Liver (tissue), 3 donors: ENCODE measurements at regions not wholly inside any gene's neighbourhood (a gene's known extent, or its start where the extent isn't known, plus 50 kb on each side); places are given as distances from the start of the nearest gene placed in this dataset.

Experiments
- FOXA2 ChIP-seq: IDR thresholded peaks from 2 replicates; pipeline ENCODE4 v1.6.1; 2016; ENCODE audit warnings: antibody characterized with exemption
- GABPA ChIP-seq, 2 donors: IDR thresholded peaks in 1 of 2; conservative IDR thresholded peaks in 1 of 2; 2 replicates each; pipeline ENCODE4 v1.6.1; 2016; ENCODE audit warnings: antibody characterized with exemption in 2 of 2, mild to moderate bottlenecking in 1 of 2, moderate library complexity in 1 of 2
- HNF4A ChIP-seq, 2 donors: conservative IDR thresholded peaks; 2 replicates each; pipeline ENCODE4 v1.6.1; 2016; ENCODE audit warnings: antibody characterized with exemption in 2 of 2, mild to moderate bottlenecking in 2 of 2
- HNF4G ChIP-seq: IDR thresholded peaks from 2 replicates; pipeline ENCODE4 v1.6.1; 2016; ENCODE audit warnings: antibody characterized with exemption
- JUND ChIP-seq, 2 donors: IDR thresholded peaks; 2 replicates each; pipeline ENCODE4 v1.6.1; 2016; ENCODE audit warnings: antibody characterized with exemption in 2 of 2
- NR2F2 ChIP-seq: IDR thresholded peaks from 2 replicates; pipeline ENCODE4 v1.6.1; 2016; ENCODE audit warnings: antibody characterized with exemption
- RAD21 ChIP-seq, 2 donors: IDR thresholded peaks; 2 replicates each; pipeline ENCODE4 v1.6.1; 2016; ENCODE audit warnings: antibody characterized with exemption in 2 of 2, mild to moderate bottlenecking in 2 of 2
- SP1 ChIP-seq: IDR thresholded peaks from 2 replicates; pipeline ENCODE4 v1.6.1; 2018; ENCODE audit warnings: antibody characterized with exemption, mild to moderate bottlenecking
- TAF1 ChIP-seq: conservative IDR thresholded peaks from 2 replicates; pipeline ENCODE4 v1.6.1; 2016; ENCODE audit warnings: antibody characterized with exemption, mild to moderate bottlenecking
- YY1 ChIP-seq: IDR thresholded peaks from 2 replicates; pipeline ENCODE4 v1.6.1; 2016; ENCODE audit warnings: antibody characterized with exemption, mild to moderate bottlenecking
- TF ChIP-seq, protein P1 (sequence below): fragments of 150-350 bp; IDR thresholded peaks from 2 replicates; pipeline ENCODE4 v1.5.1; 2017; ENCODE audit warnings: improper control_type of control experiment, low read depth, low read length; ENCODE audit not compliant: missing input control
- TF ChIP-seq, protein P2 (sequence below): IDR thresholded peaks from 2 replicates; pipeline ENCODE4 v1.6.1; 2016; ENCODE audit warnings: antibody characterized with exemption, mild to moderate bottlenecking
- TF ChIP-seq, protein P3 (sequence below): IDR thresholded peaks from 2 replicates; pipeline ENCODE4 v1.6.1; 2016; ENCODE audit warnings: antibody characterized with exemption
- donor health status: healthy.
- donor health status: healthy.

DNA sequence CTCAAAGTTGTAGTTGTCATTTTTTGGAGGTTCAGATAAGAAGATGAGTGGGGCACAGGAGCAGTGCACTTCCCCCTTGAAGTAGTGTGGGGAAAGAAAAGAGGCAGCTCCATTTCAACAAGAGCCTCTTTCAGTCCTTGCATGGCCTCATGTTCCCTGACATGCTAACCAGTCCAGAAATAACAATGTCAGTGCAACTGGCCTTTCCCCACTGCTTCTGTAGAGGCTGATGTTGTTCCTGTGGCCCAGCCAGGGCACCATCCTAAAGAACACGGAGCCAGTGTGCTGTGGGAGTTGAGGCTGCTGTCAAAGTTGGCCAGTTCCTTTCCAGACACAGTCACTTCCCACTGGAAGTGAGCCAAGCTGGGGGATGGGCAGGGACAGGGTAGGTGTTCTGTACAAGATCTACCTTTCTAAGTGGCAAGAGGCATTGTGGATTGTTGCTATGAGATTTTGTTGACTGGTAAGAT, 77.7 kb upstream of the SLC38A2 start:
- TF ChIP-seq, protein P1, sequence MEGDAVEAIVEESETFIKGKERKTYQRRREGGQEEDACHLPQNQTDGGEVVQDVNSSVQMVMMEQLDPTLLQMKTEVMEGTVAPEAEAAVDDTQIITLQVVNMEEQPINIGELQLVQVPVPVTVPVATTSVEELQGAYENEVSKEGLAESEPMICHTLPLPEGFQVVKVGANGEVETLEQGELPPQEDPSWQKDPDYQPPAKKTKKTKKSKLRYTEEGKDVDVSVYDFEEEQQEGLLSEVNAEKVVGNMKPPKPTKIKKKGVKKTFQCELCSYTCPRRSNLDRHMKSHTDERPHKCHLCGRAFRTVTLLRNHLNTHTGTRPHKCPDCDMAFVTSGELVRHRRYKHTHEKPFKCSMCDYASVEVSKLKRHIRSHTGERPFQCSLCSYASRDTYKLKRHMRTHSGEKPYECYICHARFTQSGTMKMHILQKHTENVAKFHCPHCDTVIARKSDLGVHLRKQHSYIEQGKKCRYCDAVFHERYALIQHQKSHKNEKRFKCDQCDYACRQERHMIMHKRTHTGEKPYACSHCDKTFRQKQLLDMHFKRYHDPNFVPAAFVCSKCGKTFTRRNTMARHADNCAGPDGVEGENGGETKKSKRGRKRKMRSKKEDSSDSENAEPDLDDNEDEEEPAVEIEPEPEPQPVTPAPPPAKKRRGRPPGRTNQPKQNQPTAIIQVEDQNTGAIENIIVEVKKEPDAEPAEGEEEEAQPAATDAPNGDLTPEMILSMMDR: no peak
- TF ChIP-seq YY1 (no peak), FOXA2 (no peak), TAF1 (no peak), GABPA (IDR thresholded peaks at IDR 0.05 in 1 of 2, conservative IDR thresholded peaks at IDR 0.05 in 1 of 2) (no peak), HNF4A (conservative IDR thresholded peaks at IDR 0.05) (no peak), RAD21 (IDR thresholded peaks at IDR 0.05) (peak in 1 of 2 donors; percentile 29), SP1 (no peak), JUND (IDR thresholded peaks at IDR 0.05) (no peak), NR2F2 (no peak), HNF4G (no peak)
- TF ChIP-seq, protein P2, sequence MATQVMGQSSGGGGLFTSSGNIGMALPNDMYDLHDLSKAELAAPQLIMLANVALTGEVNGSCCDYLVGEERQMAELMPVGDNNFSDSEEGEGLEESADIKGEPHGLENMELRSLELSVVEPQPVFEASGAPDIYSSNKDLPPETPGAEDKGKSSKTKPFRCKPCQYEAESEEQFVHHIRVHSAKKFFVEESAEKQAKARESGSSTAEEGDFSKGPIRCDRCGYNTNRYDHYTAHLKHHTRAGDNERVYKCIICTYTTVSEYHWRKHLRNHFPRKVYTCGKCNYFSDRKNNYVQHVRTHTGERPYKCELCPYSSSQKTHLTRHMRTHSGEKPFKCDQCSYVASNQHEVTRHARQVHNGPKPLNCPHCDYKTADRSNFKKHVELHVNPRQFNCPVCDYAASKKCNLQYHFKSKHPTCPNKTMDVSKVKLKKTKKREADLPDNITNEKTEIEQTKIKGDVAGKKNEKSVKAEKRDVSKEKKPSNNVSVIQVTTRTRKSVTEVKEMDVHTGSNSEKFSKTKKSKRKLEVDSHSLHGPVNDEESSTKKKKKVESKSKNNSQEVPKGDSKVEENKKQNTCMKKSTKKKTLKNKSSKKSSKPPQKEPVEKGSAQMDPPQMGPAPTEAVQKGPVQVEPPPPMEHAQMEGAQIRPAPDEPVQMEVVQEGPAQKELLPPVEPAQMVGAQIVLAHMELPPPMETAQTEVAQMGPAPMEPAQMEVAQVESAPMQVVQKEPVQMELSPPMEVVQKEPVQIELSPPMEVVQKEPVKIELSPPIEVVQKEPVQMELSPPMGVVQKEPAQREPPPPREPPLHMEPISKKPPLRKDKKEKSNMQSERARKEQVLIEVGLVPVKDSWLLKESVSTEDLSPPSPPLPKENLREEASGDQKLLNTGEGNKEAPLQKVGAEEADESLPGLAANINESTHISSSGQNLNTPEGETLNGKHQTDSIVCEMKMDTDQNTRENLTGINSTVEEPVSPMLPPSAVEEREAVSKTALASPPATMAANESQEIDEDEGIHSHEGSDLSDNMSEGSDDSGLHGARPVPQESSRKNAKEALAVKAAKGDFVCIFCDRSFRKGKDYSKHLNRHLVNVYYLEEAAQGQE: no peak
- TF ChIP-seq, protein P3, sequence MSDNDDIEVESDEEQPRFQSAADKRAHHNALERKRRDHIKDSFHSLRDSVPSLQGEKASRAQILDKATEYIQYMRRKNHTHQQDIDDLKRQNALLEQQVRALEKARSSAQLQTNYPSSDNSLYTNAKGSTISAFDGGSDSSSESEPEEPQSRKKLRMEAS: no peak
